GM18508 (cell line): ENCODE measurements at regions not wholly inside any gene's neighbourhood (a gene's known extent, or its start where the extent isn't known, plus 50 kb on each side); places are given as distances from the start of the nearest gene placed in this dataset.

Experiments
- ATAC-seq: cut with Tn5 transposase; IDR thresholded peaks from one replicate; pipeline ENCODE4 v1.9.1; 2021; ENCODE audit warnings: moderate number of reproducible peaks; ENCODE audit not compliant: insufficient read depth, unreplicated experiment

- no peak for ATAC-seq
Observed at GRCh38 chr13:44293908-44294735, 79.5 kb upstream of the SERP2 start.

DNA sequence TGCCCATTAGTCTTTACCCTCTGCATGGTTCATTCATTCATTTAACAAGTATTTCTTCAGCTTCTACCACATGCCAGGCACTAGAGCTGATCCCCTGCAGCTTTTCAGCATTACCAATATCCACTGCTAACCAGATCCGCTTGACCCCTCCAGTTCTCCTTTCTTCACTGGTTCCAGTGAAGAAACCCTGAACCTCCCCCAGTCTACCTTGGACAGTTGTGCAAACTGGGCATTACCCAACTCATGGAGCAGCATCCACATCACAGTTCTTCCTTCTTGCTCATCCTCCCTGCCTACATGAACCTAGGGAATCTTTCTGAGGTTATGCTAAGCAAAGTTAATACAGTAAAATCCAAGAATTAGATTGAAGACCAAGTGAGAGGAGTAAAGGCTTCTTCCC lies 78.7 kb upstream of the SERP2 start:
- ATAC-seq: no peak

DNA sequence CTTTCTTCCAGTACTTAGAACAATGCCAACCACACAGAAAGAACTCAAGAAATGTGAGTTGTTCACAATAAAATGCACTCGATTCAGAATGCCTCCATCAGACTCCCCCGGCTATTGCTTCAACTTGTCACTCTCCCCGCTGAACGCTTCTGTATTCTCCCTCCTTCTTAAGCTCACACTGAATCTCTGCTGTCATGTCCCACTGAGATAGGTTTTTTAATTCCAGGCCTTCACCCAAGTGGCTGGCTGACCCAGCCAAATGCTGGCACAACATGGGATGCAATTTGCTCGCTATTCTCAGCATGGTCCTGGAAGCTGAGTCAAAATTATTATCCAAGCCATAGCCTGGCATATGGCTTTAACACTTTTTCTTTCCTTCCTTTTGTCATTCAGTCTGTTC lies 76.8 kb upstream of the SERP2 start:
- ATAC-seq: no peak

GRCh38 chr13:44298314-44298713 lies 75.3 kb upstream of the SERP2 start:
- no peak for ATAC-seq

DNA sequence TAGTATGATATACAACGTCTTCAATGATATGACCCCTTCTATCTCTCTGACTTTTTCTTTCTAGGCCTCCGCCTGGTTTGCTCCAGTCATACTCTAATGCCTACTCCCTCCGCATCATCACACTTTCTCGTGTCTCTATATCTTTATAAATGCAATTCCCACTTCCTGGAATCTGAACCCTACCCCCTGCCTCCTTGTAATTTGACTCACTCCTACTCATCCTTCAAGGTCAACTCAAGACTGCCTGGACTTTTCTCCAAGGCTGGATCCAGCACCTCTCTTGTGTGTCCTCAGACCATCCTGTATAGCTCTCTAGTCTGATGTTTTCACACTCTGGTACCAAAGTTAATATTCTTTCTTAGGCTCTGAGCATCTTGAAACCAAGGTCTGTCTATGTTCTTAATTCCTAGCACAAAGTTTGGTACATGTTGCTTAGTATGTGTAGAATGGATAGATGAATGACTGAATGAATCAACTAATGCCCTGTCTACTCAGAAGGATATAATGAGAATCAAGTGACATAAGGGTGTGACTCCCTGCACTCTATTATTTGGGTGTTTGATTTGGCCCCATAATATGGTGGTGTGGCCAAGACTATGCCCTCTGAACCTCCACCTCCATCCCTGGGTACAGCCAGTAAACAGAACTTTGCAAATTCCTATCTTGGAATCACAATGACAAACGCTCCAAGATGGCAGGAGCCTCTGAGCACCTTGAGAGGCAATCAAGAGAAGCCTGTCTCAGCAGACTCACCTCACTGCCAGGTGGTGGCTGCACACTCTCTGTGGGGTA lies 74.3 kb upstream of the SERP2 start:
- no peak for ATAC-seq

- ATAC-seq: peak; percentile 81
Observed at GRCh38 chr13:44300895-44301638, 72.6 kb upstream of the SERP2 start.

GRCh38 chr13:44301639-44302015 lies 72.0 kb upstream of the SERP2 start:
- ATAC-seq: no peak

- ATAC-seq: no peak
Observed at GRCh38 chr13:44302233-44302632, 71.4 kb upstream of the SERP2 start.

- ATAC-seq: no peak
Observed at GRCh38 chr13:44302940-44303575, 70.6 kb upstream of the SERP2 start.

GRCh38 chr13:44303681-44304432 lies 69.8 kb upstream of the SERP2 start:
- ATAC-seq: no peak

DNA sequence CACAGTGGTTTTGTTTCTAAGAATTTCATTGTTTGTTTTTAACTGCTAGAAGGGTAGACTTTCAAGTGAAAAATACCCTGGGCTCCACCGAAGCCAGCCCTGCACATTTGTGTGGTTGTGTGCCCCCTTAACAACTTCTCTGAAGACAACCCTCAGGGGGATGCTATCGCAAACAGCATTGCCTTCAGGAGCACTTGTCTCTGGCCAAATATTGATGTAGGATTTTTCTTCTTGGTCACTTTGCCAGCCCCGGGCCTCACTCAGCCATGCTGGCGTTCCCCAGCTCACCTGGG lies 69.2 kb upstream of the SERP2 start:
- ATAC-seq: no peak

- ATAC-seq: no peak
Observed at GRCh38 chr13:44305286-44305685, 68.3 kb upstream of the SERP2 start.

GRCh38 chr13:44305917-44306370 lies 67.7 kb upstream of the SERP2 start:
- no peak for ATAC-seq

DNA sequence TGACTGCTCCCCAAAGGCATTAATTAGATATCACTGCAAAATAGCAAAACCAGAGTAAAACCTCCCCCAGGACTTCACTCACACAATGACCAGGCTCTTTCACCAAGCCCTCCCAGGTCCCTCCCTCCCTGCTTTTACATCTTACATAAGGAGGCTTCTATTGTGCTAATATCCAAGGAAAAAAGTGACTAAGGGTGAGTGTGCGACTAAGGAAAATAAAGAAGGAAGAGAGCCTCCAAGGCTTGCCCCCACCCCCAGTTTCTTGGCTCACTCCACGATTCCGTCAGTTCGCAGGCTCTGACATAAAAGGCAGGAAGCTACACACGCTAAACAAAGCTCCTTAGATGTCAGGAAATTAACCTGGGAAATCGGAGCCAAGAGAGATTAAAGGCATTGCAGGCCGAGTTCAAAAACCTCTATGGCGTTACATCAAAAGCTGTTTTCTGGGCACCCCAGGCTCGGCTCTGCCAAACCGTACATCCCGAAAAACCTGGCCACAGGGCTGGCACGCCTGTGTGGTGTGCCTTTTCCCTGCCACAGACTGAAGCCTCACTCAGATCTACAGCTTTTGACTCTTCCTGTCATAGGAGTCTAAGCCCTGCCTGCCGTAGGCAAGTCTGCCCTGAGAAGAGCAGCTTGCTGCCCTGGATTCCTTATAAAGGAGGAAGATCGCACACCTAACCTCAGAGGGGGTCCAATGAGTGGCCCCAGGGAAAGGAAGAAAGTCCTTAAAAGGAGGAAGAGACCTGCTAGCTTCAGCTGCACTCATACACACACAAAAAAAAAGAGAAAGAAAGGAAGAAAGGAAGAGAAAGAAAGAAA lies 67.0 kb upstream of the SERP2 start:
- ATAC-seq: no peak

DNA sequence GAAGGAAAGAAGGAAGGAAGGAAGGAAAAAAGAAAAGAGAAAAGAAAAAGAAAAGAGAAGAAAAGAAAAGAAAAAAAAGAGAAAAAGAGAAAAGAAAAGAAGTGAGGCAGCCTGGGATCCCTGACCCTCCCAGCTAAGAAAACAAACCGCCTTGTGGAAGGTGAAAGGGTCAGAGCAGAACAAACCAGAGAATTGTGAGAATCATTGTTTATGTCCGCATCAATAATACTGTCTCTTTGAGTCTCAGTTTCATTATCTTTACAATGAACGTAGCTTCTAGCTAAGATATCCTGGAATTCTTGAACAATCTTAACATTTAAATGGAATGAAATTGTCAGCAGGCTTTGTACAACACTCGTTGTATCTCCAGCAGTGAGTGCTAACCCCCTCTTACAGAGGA lies 66.4 kb upstream of the SERP2 start:
- ATAC-seq: no peak

DNA sequence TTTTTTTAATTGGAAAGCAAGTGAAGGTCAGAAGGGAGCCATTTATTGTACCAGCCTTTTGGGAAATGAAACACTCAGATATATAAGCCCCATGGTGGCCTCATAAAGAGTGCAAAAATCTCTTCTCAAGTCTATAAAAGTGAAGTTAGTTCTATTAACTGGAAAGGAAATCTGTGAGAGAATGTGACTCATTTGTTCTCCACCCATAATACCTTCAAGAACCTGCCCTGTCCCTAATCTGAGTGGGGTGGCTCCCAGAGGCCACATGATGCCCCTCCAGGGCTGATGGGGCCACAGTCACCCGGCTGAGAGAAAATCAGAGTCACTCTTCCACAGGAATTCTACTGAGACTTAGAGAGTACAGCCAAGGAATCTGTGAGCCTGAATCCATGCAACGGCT lies 65.8 kb upstream of the SERP2 start:
- no peak for ATAC-seq

DNA sequence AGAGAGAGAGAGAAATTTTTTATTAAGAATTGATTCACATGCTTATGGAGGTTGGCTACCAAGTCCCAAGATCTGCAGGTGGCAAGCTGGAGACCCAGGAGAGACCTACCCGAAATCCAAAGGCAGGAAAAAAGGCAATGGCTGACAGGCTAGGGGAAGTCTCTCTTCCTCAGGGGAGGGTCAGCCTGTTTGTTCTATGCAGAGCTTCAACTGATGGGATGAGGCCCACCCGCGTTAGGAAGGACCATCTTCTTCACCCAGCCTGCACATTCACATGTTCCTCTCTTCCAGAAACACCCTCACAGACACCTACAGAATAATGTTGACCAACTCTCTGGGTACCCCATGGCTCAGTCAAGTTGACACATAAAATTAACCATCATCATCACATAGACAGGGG lies 65.3 kb upstream of the SERP2 start:
- ATAC-seq: no peak

- no peak for ATAC-seq
Observed at GRCh38 chr13:44309794-44310757, 63.5 kb upstream of the SERP2 start.
